ENCODE measurements at regions not wholly inside any gene's neighbourhood (a gene's known extent, or its start where the extent isn't known, plus 50 kb on each side); places are given as distances from the start of the nearest gene placed in this dataset.

- TF ChIP-seq CTCF (conservative IDR thresholded peaks at IDR 0.05; ENCODE audit: low read depth, low read length) (no peak), EZH2 (IDR thresholded peaks at IDR 0.05; ENCODE audit: low read length, unreplicated experiment) (no peak), EZH2phosphoT487 (IDR thresholded peaks at IDR 0.05; ENCODE audit: borderline replicate concordance, low read length) (no peak)
Measured at GRCh38 chr10:3616880-3617279, 168.1 kb downstream of the KLF6 start.

All from PC-3 (cell line).